Muscle layer of colon (tissue), 2 donors: ENCODE measurements at regions not wholly inside any gene's neighbourhood (a gene's known extent, or its start where the extent isn't known, plus 50 kb on each side); places are given as distances from the start of the nearest gene placed in this dataset.
"Not testable (repeated sequence)": the region's sequence is repeated elsewhere in the genome, so short reads cannot be mapped to it uniquely, and the experiment has no call there.

Experiments
- H3K27ac ChIP-seq: one replicate; pipeline ENCODE4 v1.7.0; 2013; ENCODE audit warnings: low read depth, mild to moderate bottlenecking, low read length, moderate library complexity
- H3K27me3 ChIP-seq, 2 donors: one replicate each; pipeline ENCODE4 v1.7.0; 2013; ENCODE audit warnings: low read length in 2 of 2, mild to moderate bottlenecking in 2 of 2; ENCODE audit not compliant: insufficient read depth in 2 of 2, control insufficient read depth in 1 of 2
- H3K36me3 ChIP-seq: one replicate; pipeline ENCODE4 v1.7.0; 2013; ENCODE audit warnings: mild to moderate bottlenecking, low read length; ENCODE audit not compliant: insufficient read depth
- H3K4me1 ChIP-seq: one replicate; pipeline ENCODE4 v1.7.0; 2013; ENCODE audit warnings: mild to moderate bottlenecking, low read length; ENCODE audit not compliant: insufficient read depth
- H3K4me3 ChIP-seq, 2 donors: one replicate each; pipeline ENCODE4 v1.7.0; 2013; ENCODE audit warnings: low read length in 2 of 2, low read depth in 1 of 2, mild to moderate bottlenecking in 1 of 2, moderate library complexity in 1 of 2
- H3K9ac ChIP-seq: one replicate; pipeline ENCODE4 v1.7.0; 2013; ENCODE audit warnings: low read length
- H3K9me3 ChIP-seq: one replicate; pipeline ENCODE4 v1.7.0; 2013; ENCODE audit warnings: mild to moderate bottlenecking, low read length
- donor health status: abdominal sarcoma.
- donor health status: Adenocarcinoma of cecum.

- not testable (repeated sequence) for H3K27me3 ChIP-seq, H3K36me3 ChIP-seq, H3K9ac ChIP-seq, H3K4me3 ChIP-seq, H3K9me3 ChIP-seq, H3K27ac ChIP-seq, H3K4me1 ChIP-seq
These were observed 235.5 kb downstream of the RPAP3 start for GRCh38 chr12:47470349-47470748.

DNA sequence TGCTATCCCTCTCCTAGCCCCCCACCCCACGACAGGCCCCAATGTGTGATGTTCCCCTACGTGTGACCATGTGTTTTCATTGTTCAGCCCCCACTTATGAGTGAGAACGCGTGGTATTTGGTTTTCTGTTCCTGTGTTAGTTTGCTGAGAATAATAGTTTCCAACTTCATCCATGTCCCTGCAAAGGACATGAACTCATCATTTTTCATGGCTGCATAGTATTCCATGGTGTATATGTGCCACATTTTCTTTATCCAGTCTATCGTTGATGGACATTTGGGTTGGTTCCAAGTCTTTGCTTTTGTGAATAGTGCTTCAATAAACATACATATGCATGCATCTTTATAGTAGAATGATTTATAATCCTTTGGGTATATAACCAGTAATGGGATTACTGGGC is 241.9 kb downstream of the RPAP3 start:
- H3K27ac ChIP-seq, H3K9me3 ChIP-seq, H3K27me3 ChIP-seq, H3K4me3 ChIP-seq, H3K36me3 ChIP-seq, H3K9ac ChIP-seq, H3K4me1 ChIP-seq: not testable (repeated sequence)

- Histone ChIP-seq H3K27ac (no peak overlapping the region), H3K9ac (no peak overlapping the region), H3K27me3 (no peaks in the 10 kb centered on the region), H3K4me3 (no peak overlapping the region), H3K4me1 (no peaks in the 10 kb centered on the region), H3K9me3 (no peaks in the 10 kb centered on the region), H3K36me3 (no peaks in the 10 kb centered on the region)
These were observed 247.6 kb downstream of the RPAP3 start for GRCh38 chr12:47458279-47458678.

DNA sequence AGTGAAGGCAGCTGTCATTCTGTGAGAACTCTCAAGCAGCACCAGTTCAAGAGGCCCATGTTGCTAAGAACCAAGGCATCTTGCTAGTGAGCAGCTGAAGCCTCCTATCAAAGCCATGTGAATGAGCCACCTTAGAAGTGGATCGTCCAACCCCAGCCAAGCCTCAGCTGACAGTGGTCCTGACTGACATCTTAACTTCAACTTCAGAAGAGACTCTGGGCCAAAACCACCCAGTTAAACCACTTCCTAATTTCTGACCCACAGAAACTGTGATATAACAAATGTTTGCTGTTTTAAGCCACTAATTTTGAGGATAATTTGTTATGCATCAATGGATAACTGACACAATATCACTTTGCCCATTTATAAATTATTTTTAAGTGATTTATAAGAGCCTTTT is 256.0 kb downstream of the RPAP3 start:
- H3K9ac ChIP-seq = no peak overlapping the region
- no peaks in the 10 kb centered on the region for H3K27me3 ChIP-seq
- H3K27ac ChIP-seq = no peak overlapping the region
- H3K36me3 ChIP-seq = no peaks in the 10 kb centered on the region
- no peaks in the 10 kb centered on the region for H3K9me3 ChIP-seq
- H3K4me3 ChIP-seq = no peak overlapping the region
- no peaks in the 10 kb centered on the region for H3K4me1 ChIP-seq

DNA sequence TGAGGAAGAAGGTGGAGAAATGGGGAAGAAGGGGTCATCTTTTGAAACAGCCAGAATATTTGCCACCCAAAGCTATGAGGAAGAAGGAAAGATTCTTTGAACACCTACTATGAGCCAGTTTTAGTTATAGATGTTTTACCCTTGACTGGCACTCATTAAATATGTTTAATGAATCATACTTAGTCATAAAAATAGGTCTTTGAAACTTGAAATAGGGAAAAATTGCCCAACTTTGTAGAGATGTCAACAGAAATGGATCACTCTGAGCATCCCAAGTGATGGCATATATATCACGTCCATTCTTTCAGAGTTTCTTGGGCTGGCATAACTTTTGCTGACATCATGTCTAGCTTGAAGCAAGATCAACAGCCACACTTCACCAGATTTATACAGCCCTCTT is 263.5 kb downstream of the RPAP3 start:
- Histone ChIP-seq H3K36me3 (no peaks in the 10 kb centered on the region), H3K9me3 (no peaks in the 10 kb centered on the region), H3K27ac (no peak overlapping the region), H3K4me3 (no peak overlapping the region), H3K4me1 (no peaks in the 10 kb centered on the region), H3K27me3 (no peaks in the 10 kb centered on the region), H3K9ac (no peak overlapping the region)

- no peaks in the 10 kb centered on the region for H3K36me3 ChIP-seq
- no peaks in the 10 kb centered on the region for H3K9me3 ChIP-seq
- no peaks in the 10 kb centered on the region for H3K27me3 ChIP-seq
- no peak overlapping the region for H3K4me3 ChIP-seq
- H3K27ac ChIP-seq = no peak overlapping the region
- H3K9ac ChIP-seq = no peak overlapping the region
- no peaks in the 10 kb centered on the region for H3K4me1 ChIP-seq
These were observed 264.3 kb downstream of the RPAP3 start for GRCh38 chr12:47441490-47441889.

DNA sequence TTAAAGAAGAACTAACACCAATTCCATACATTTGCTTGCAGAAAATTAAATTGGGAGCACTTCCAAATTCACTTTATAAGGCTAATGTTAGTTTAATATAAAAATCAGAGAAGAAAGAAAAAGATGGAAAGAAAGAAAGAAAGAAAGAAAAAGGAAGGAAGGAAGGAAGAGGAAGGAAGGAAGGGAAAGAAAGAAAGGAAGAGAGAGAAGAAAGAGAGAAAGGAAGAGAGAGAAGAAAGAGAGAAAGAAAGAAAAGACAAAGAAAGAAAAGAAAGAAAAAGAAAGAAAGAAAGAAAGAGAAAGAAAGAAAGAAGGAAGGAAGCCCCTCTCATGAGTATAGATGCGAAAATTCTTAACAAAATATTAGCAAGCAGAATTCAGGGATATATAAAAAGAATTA is 267.7 kb downstream of the RPAP3 start:
- no peak overlapping the region for H3K9ac ChIP-seq
- no peak overlapping the region for H3K27ac ChIP-seq
- H3K4me3 ChIP-seq = no peak overlapping the region
- H3K36me3 ChIP-seq = no peaks in the 10 kb centered on the region
- H3K27me3 ChIP-seq = no peaks in the 10 kb centered on the region
- no peaks in the 10 kb centered on the region for H3K9me3 ChIP-seq
- no peaks in the 10 kb centered on the region for H3K4me1 ChIP-seq

- no peak overlapping the region for H3K27ac ChIP-seq
- H3K27me3 ChIP-seq = no peaks in the 10 kb centered on the region
- H3K4me3 ChIP-seq = no peak overlapping the region
- H3K9me3 ChIP-seq = no peaks in the 10 kb centered on the region
- no peak overlapping the region for H3K9ac ChIP-seq
- H3K4me1 ChIP-seq = no peaks in the 10 kb centered on the region
- H3K36me3 ChIP-seq = no peaks in the 10 kb centered on the region
These were observed 268.3 kb downstream of the RPAP3 start for GRCh38 chr12:47437570-47437969.

- H3K4me1 ChIP-seq = no peaks in the 10 kb centered on the region
- H3K36me3 ChIP-seq = no peaks in the 10 kb centered on the region
- no peak overlapping the region for H3K27ac ChIP-seq
- no peak overlapping the region for H3K9ac ChIP-seq
- no peaks in the 10 kb centered on the region for H3K9me3 ChIP-seq
- H3K4me3 ChIP-seq = no peak overlapping the region
- H3K27me3 ChIP-seq = no peaks in the 10 kb centered on the region
These were observed 272.0 kb downstream of the RPAP3 start for GRCh38 chr12:47433876-47434275.

DNA sequence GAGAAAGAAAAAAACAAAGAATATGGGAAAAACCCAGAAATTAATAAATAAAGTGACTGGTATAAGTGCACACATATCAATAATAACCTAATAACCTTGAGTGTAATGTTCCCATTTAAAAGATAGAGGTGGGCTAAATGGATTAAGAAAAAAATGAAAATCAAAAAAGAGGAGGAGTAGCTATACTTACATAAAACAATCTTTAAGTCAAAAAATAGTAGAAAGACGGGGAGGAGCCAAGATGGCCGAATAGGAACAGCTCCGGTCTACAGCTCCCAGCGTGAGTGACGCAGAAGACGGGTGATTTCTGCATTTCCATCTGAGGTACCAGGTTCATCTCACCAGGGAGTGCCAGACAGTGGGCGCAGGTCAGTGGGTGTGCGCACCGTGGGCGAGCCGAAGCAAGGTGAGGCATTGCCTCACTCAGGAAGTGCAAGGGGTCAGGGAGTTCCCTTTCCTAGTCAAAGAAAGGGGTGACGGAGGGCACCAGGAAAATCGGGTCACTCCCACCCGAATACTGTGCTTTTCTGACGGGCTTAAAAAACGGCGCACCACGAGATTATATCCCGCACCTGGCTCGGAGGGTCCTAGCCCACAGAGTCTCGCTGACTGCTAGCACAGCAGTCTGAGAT is 279.0 kb downstream of the RPAP3 start:
- not testable (repeated sequence) for H3K9ac ChIP-seq, H3K27ac ChIP-seq, H3K36me3 ChIP-seq, H3K4me3 ChIP-seq, H3K27me3 ChIP-seq, H3K9me3 ChIP-seq
- peaks cover 10% of the 10 kb centered on the region for H3K4me1 ChIP-seq

DNA sequence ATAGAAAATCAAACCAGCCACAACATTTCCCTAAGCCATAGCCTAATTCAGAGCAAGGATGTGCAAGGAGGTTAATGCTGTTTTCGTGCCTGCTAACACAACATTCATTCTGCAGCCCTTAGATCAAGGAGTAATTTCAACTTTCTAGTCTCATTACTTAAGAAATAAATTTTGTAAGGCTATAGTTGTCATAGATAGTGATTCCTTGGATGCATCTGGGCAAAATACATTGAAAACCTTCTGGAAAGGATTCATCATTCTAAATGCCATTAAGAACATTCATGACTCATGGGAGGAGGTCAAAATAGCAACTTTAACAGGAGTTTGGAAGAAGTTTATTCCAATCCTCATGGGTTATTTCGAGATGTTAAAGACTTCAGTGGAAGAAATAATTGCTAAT is 283.2 kb downstream of the RPAP3 start:
- Histone ChIP-seq H3K4me3 (no peak overlapping the region), H3K27me3 (no peaks in the 10 kb centered on the region), H3K9me3 (no peaks in the 10 kb centered on the region), H3K36me3 (no peaks in the 10 kb centered on the region), H3K27ac (no peak overlapping the region), H3K4me1 (peaks cover 14% of the 10 kb centered on the region), H3K9ac (no peak overlapping the region)

DNA sequence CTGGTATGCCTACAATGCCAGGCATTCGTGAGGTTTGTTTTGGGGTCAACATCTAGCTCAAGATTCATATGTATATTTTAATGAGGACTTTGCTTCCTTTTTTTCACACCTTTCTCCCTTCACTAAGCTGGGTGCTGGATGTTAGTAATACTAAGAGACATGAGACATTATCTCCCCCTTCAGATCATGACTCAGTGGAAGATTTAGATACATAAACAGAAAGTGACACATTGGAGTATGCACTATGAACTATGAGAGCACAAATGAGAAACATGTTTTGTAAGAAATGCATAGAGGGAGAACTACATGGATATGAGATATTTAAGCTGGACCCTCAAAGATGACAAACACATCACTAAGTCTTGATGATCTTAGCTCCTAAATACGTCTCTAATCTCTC is 286.3 kb downstream of the RPAP3 start:
- H3K27me3 ChIP-seq = no peaks in the 10 kb centered on the region
- no peaks in the 10 kb centered on the region for H3K9me3 ChIP-seq
- no peak overlapping the region for H3K27ac ChIP-seq
- peaks cover 14% of the 10 kb centered on the region for H3K4me1 ChIP-seq
- H3K9ac ChIP-seq = no peak overlapping the region
- no peaks in the 10 kb centered on the region for H3K36me3 ChIP-seq
- H3K4me3 ChIP-seq = no peak overlapping the region
